Fibroblast of pulmonary artery (primary cell): ENCODE measurements at regions not wholly inside any gene's neighbourhood (a gene's known extent, or its start where the extent isn't known, plus 50 kb on each side); places are given as distances from the start of the nearest gene placed in this dataset.
"Not testable (repeated sequence)": the region's sequence is repeated elsewhere in the genome, so short reads cannot be mapped to it uniquely, and the experiment has no call there.

ENCODE experiments used
- DNase-seq: peaks from one replicate; pipeline ENCODE4 v3.0.0-alpha.2; 2010; ENCODE audit warnings: low read depth
- H3K4me3 ChIP-seq: replicated peaks from 2 replicates; pipeline ENCODE4 v1.5.1; 2011; ENCODE audit warnings: low read depth, mild to moderate bottlenecking, control low read depth, low read length, moderate library complexity
- CTCF ChIP-seq: IDR thresholded peaks from 2 replicates; pipeline ENCODE4 v1.5.1; 2011; ENCODE audit warnings: mild to moderate bottlenecking, control low read depth, low read length, inconsistent platforms; ENCODE audit errors: missing control alignments

GRCh38 chr1:121080904-121081264 lies 103.3 kb downstream of the FAM72B start:
- not testable (repeated sequence) for DNase-seq

DNA sequence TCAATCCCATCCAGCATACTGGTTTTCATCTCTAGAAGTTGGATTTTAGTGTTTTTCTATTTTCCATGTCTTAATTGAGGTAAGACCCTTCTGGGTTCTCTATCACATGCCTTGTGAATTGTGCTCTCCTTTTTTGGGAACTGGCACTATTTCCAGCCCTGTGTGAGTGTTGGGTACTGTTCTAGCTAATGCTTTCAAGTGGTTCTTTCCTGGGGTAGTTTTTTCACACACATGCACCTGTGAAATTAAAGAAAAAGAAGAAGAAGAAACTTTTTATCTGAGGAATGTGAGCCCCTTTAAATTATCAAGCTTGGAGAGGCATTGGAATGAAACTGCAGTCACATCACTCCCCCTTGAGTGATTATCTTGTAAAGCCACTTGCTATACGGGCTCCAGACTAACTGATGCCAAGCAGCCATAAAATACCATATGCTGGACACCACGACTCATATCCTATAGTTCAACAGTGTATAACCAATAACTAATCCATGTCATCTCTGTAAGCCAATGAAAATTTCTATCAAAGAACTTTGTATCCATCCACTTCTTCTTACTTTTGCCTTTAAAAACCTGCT lies 102.4 kb downstream of the FAM72B start:
- not testable (repeated sequence) for H3K4me3 ChIP-seq, DNase-seq

More at GRCh38 chr1:121080904-121081264, 103.3 kb downstream of the FAM72B start:
- H3K4me3 ChIP-seq = not testable (repeated sequence)

DNA sequence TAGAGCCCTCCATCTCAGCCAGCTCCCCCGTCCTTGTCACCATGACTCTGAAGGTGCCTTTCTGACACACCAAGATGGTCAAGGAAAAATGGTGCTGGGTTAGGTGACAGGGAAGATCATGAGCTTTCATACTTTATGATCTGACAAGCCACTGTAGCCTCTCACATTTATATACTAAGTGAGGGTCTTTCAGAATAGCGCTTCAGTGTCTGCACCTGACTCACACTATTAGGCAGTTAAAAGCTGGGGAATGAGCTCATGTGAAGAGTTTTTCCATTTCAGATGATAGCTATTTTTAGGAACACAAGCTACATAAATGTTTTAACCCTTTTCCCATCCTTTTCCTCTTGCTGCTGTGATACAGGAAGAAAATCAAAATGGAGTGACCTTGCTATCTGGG lies 101.1 kb downstream of the FAM72B start:
- not testable (repeated sequence) for DNase-seq, H3K4me3 ChIP-seq

GRCh38 chr1:121086249-121086648 lies 97.9 kb downstream of the FAM72B start:
- DNase-seq, H3K4me3 ChIP-seq: not testable (repeated sequence)

- not testable (repeated sequence) for DNase-seq, H3K4me3 ChIP-seq
These were observed 96.9 kb downstream of the FAM72B start for GRCh38 chr1:121087221-121087620.

DNA sequence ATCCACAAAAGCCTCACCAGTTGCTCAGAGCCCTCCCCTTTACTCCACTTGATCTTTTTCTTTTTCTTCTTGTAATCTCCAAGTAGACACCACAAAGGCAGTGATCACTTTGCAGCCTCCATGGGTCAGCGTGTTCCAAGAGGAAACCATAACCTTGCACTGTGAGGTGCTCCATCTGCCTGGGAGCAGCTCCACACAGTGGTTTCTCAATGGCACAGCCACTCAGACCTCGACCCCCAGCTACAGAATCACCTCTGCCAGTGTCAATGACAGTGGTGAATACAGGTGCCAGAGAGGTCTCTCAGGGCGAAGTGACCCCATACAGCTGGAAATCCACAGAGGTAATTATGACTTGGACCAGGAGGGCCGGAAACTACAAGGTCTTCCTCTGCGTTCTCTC lies 95.6 kb downstream of the FAM72B start:
- not testable (repeated sequence) for H3K4me3 ChIP-seq, DNase-seq

GRCh38 chr1:121092329-121092968 lies 91.7 kb downstream of the FAM72B start:
- peak; percentile 78 for DNase-seq
- H3K4me3 ChIP-seq = not testable (repeated sequence)

GRCh38 chr1:121095014-121095413 lies 89.1 kb downstream of the FAM72B start:
- not testable (repeated sequence) for H3K4me3 ChIP-seq, DNase-seq

- peak; percentile 49 for DNase-seq
- TF ChIP-seq CTCF = peak; percentile 10
- peak overlapping the region; percentile 19 for H3K4me3 ChIP-seq
These were observed 86.8 kb downstream of the FAM72B start for GRCh38 chr1:121097127-121097866.

DNA sequence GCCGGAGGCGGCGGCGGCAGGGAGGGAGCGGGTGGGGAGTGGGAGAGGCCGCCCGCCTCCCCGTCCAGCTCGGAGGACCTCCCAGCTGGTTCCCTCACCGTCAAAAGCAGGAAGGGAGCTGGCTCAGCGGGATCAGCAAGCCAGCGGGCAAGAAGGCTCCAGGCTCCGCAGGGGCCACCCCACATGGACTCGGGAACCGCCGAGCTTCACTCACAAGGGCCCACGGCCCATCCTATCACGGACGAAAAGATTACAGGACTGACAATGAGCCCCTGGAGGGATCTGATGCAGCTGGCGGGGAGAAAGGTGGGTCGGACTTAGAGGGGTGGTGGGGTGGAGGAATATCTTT lies 86.3 kb downstream of the FAM72B start:
- DNase-seq, H3K4me3 ChIP-seq: not testable (repeated sequence)

- not testable (repeated sequence) for H3K4me3 ChIP-seq, DNase-seq
These were observed 75.1 kb downstream of the FAM72B start for GRCh38 chr1:121109025-121109424.

GRCh38 chr1:121116522-121117297 lies 67.4 kb downstream of the FAM72B start:
- peak overlapping the region; percentile 42 for H3K4me3 ChIP-seq
- DNase-seq = peak; percentile 29

DNA sequence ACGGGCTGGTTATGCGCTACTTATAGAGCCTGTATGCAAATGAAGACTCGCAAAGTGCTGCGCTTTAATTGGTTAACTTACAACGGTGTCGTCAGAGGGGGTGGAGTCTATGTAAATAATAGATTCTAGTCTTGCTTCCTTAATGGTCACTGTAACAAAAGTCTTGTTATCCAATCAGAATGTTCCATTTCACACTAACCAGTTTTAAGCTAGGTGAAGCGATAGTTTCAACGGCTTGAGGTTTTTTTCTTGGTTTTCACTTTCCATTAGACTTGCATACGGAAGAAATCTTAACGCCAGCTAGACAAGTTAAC lies 66.9 kb downstream of the FAM72B start:
- not testable (repeated sequence) for DNase-seq
- peak overlapping the region; percentile 42 for H3K4me3 ChIP-seq

DNA sequence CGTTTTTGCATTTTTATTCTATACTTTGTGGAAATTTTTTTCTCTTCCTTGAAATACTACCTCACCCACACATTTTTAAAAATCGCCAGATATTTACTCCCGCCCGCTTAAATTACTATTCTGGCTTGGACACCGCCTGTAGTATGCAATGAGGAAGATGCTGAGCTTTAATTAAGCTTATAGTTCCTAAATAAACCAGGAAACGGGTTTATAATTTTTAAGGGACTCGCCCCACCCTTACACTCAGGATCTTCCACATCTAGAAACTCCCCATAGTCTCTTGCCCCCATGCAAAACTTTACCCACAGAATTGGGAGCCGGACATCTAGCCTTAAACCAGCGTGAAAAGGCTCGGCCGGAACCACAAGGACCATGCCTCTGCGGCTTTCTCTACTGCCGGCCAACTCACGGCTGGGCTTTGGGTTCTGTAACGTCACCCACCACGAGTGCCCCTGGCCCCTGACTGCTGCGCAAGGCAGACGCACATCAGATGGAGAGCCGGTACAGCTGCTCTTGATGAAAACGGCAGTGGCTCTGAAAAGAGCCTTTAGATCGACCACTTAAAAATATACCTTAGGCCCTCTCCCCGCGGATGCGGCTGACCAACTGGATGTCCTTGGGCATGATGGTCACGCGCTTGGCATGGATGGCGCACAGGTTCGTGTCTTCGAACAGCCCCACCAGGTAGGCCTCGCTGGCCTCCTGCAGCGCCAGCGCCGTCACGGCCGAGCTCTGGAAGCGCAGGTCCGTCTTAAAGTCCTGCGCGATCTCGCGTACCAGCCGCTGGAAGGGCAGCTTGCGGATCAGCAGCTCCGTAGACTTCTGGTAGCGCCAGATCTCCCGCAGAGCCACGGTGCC lies 66.3 kb downstream of the FAM72B start:
- DNase-seq = peak; percentile 40
- peak overlapping the region; percentile 45 for H3K4me3 ChIP-seq
